ENCODE measurements at regions not wholly inside any gene's neighbourhood (a gene's known extent, or its start where the extent isn't known, plus 50 kb on each side); places are given as distances from the start of the nearest gene placed in this dataset.

DNA sequence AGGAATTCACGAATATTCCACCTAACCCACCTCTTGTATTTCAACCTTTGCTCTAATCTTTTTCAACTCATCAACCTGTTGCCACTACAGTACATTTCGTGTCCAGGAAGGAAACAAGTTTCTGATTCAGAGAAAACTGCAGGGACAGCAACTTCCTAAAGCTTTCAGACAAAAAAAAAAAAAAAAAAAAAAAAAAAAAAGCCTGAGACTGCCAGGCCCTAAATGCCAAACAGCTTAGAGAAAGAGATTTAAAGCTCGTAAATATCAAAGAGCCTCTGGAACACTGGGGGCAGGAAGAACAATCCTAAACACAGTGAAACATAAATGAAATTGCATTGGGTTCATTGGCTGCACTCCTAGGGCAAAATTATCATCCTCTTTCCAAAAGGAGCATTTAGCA lies 411.2 kb upstream of the SPTLC3 start:
- in situ Hi-C loops (cut with MboI), result no loop called here
- ATAC-seq (no peak), DNase-seq (ENCODE audit: extremely low read depth in 1 of 4, low spot score in 3 of 4) (no peak), FAIRE-seq (no peak)
- no peak overlapping the region for H2AFZ ChIP-seq (ENCODE audit: low read depth, low read length)
- H3K9ac ChIP-seq (ENCODE audit: insufficient read depth in 1 of 2, low read depth in 2 of 2, low read length in 2 of 2), result no peak overlapping the region
- TF ChIP-seq HMG20B (CRISPR knock-in tag; IDR thresholded peaks at IDR 0.05), result no peak
- TF ChIP-seq PHB (CRISPR knock-in tag; IDR thresholded peaks at IDR 0.05), result no peak
- TF ChIP-seq NFIC (IDR thresholded peaks at IDR 0.05), result no peak
- TF ChIP-seq HOXB6 (CRISPR knock-in tag; IDR thresholded peaks at IDR 0.05; ENCODE audit: borderline replicate concordance), result no peak
- TF ChIP-seq NFXL1 (CRISPR knock-in tag; IDR thresholded peaks at IDR 0.05), result no peak
- no peak for TF ChIP-seq TRIM24 (IDR thresholded peaks at IDR 0.05)
- TF ChIP-seq, protein P1, sequence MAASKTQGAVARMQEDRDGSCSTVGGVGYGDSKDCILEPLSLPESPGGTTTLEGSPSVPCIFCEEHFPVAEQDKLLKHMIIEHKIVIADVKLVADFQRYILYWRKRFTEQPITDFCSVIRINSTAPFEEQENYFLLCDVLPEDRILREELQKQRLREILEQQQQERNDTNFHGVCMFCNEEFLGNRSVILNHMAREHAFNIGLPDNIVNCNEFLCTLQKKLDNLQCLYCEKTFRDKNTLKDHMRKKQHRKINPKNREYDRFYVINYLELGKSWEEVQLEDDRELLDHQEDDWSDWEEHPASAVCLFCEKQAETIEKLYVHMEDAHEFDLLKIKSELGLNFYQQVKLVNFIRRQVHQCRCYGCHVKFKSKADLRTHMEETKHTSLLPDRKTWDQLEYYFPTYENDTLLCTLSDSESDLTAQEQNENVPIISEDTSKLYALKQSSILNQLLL (CRISPR knock-in tag; IDR thresholded peaks at IDR 0.05; ENCODE audit: borderline replicate concordance), result no peak
- TF ChIP-seq, protein P2, sequence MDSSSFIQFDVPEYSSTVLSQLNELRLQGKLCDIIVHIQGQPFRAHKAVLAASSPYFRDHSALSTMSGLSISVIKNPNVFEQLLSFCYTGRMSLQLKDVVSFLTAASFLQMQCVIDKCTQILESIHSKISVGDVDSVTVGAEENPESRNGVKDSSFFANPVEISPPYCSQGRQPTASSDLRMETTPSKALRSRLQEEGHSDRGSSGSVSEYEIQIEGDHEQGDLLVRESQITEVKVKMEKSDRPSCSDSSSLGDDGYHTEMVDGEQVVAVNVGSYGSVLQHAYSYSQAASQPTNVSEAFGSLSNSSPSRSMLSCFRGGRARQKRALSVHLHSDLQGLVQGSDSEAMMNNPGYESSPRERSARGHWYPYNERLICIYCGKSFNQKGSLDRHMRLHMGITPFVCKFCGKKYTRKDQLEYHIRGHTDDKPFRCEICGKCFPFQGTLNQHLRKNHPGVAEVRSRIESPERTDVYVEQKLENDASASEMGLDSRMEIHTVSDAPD (CRISPR knock-in tag; IDR thresholded peaks at IDR 0.05), result no peak
- no peak for TF ChIP-seq SLC30A9 (CRISPR knock-in tag; IDR thresholded peaks at IDR 0.05)
- TF ChIP-seq, protein P3, sequence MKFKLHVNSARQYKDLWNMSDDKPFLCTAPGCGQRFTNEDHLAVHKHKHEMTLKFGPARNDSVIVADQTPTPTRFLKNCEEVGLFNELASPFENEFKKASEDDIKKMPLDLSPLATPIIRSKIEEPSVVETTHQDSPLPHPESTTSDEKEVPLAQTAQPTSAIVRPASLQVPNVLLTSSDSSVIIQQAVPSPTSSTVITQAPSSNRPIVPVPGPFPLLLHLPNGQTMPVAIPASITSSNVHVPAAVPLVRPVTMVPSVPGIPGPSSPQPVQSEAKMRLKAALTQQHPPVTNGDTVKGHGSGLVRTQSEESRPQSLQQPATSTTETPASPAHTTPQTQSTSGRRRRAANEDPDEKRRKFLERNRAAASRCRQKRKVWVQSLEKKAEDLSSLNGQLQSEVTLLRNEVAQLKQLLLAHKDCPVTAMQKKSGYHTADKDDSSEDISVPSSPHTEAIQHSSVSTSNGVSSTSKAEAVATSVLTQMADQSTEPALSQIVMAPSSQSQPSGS (CRISPR knock-in tag; IDR thresholded peaks at IDR 0.05), result no peak
- no peak for TF ChIP-seq NEUROD1 (IDR thresholded peaks at IDR 0.05; ENCODE audit: borderline replicate concordance, low read depth, low read length, partially characterized antibody)
- TF ChIP-seq TARDBP (IDR thresholded peaks at IDR 0.05), result no peak
- TF ChIP-seq, protein P4, sequence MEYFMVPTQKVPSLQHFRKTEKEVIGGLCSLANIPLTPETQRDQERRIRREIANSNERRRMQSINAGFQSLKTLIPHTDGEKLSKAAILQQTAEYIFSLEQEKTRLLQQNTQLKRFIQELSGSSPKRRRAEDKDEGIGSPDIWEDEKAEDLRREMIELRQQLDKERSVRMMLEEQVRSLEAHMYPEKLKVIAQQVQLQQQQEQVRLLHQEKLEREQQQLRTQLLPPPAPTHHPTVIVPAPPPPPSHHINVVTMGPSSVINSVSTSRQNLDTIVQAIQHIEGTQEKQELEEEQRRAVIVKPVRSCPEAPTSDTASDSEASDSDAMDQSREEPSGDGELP (CRISPR knock-in tag; IDR thresholded peaks at IDR 0.05; ENCODE audit: borderline replicate concordance), result no peak
- TF ChIP-seq, protein P5, sequence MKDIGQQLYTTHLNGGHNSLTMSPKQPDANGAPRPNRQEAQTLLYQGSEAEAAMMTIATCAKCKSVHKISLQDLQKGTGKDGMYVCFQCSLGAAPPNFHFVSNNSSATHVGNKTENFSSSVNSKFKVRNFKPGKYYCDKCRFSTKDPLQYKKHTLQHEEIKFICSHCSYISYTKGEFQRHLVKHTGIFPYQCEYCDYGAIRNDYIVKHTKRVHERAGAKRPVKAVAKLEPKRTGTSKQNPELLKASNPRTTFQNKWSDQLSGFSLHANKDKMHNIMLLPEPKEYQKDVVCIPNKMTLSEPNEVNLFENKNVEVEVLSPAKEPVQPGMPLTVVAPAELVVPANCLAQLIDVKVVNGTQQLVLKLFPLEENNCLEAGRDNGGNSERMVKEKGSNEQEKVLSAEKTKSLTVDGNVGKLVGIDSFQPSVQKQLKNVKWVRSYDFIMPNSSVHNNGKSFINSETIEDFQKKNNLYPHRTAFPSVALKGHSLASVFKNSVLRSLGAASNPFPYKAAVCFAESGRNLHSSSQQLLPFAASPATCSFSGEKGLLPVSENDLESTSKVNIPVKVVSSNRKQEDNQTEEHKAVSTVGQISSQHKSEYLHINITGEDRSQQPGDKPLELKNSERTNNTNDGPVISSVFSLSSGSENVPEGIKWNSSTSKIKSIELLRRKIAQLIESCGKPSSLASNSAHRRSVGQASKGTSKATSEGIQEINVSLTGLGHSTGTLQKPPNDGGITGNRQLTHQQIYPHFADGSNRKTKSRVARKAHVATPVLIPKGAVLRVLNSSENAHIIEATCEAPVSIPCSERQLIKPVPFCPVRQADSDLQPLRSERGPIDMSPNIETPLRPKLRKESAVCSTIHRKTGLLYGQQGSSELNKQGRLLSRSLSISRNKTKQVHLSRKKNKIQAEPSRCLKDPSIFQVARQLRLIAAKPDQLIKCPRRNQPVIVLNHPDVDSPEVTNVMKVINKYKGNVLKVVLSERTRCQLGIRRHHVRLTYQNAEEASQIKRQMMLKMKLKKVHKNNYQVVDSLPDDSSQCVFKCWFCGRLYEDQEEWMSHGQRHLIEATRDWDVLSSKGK (CRISPR knock-in tag; IDR thresholded peaks at IDR 0.05), result no peak
- H3K36me3 ChIP-seq (ENCODE audit: control insufficient read depth, insufficient read depth, low read length), result no peaks in the 10 kb centered on the region
- no TSS peak for BruUV-seq (replicated peaks)
- H3K79me2 ChIP-seq (ENCODE audit: control insufficient read depth, insufficient read depth, low read length), result no peaks in the 10 kb centered on the region
- no peaks in the 10 kb centered on the region for H3K9me1 ChIP-seq (ENCODE audit: control insufficient read depth, insufficient read depth, low read length)
- H3K4me1 ChIP-seq (replicated peaks in 1 of 2; ENCODE audit: control insufficient read depth in 2 of 2, insufficient read depth in 2 of 2, low read length in 2 of 2), result no peaks in the 10 kb centered on the region
- intact Hi-C loops (cut with micrococcal nuclease), result no loop called here
- no peaks in the 10 kb centered on the region for H4K20me1 ChIP-seq (replicated peaks; ENCODE audit: control insufficient read depth, insufficient read depth, low read length)
- H3K4me2 ChIP-seq (ENCODE audit: insufficient read depth, low read length), result no peak overlapping the region
- whole genome bisulfite sequencing (ENCODE audit: insufficient coverage, low coverage, missing lambda C conversion rate), result 0% methylated on average over 3 of the region's 3 CpGs
- H3K27ac ChIP-seq (ENCODE audit: extremely low read depth, low read depth, low read length), result no peak overlapping the region
- no peaks in the 10 kb centered on the region for H3K9me3 ChIP-seq (replicated peaks; ENCODE audit: control insufficient read depth, insufficient read depth, low read depth, low read length)
- ChIA-PET POLR2A (no interaction called here), CTCF (ENCODE audit: low intra/inter-chr PET ratio) (no interaction called here)
- no peaks in the 10 kb centered on the region for H3K27me3 ChIP-seq (ENCODE audit: control insufficient read depth in 2 of 2, insufficient read depth in 2 of 2, low read length in 2 of 2)
- H3K4me3 ChIP-seq, result no peak overlapping the region
